ENCODE measurements at regions not wholly inside any gene's neighbourhood (a gene's known extent, or its start where the extent isn't known, plus 50 kb on each side); places are given as distances from the start of the nearest gene placed in this dataset.

GRCh38 chr13:97548138-97548537 lies 114.2 kb downstream of the RAP2A start:
- TF ChIP-seq CTCF (IDR thresholded peaks at IDR 0.05; ENCODE audit: insufficient read depth, low read depth, low read length) (no peak), EZH2 (IDR thresholded peaks at IDR 0.05; ENCODE audit: insufficient read depth, low read length) (no peak)
